HG03103 (cell line): ENCODE measurements at regions not wholly inside any gene's neighbourhood (a gene's known extent, or its start where the extent isn't known, plus 50 kb on each side); places are given as distances from the start of the nearest gene placed in this dataset.

Experiments
- ATAC-seq: cut with Tn5 transposase; IDR thresholded peaks from one replicate; pipeline ENCODE4 v1.9.1; 2021; ENCODE audit warnings: low read depth; ENCODE audit not compliant: unreplicated experiment

- ATAC-seq: no peak
Measured at GRCh38 chr2:79210274-79210917, 50.8 kb upstream of the REG3A start.
